ENCODE measurements at regions not wholly inside any gene's neighbourhood (a gene's known extent, or its start where the extent isn't known, plus 50 kb on each side); places are given as distances from the start of the nearest gene placed in this dataset.

GRCh38 chr4:156414406-156414805 lies 460.7 kb upstream of the CTSO start:
- no peak for TF ChIP-seq CTCF (IDR thresholded peaks at IDR 0.05)
- no peak for TF ChIP-seq ZFX (IDR thresholded peaks at IDR 0.05; ENCODE audit: borderline replicate concordance)

Data from 22Rv1 (cell line).